ENCODE measurements at regions not wholly inside any gene's neighbourhood (a gene's known extent, or its start where the extent isn't known, plus 50 kb on each side); places are given as distances from the start of the nearest gene placed in this dataset.

GRCh38 chr14:30340495-30340894 lies 218.5 kb upstream of the G2E3 start:
- H3K4me3 ChIP-seq, result no peak overlapping the region
- CTCF ChIA-PET, result no interaction called here
- DNase-seq (ENCODE audit: low read depth in 1 of 2, low spot score in 1 of 2) (no peak), ATAC-seq (no peak), FAIRE-seq (no peak)
- POLR2A ChIA-PET, result no interaction called here
- no peak overlapping the region for H3K27ac ChIP-seq
- WGBS (ENCODE audit: missing lambda C conversion rate), result 19% methylated on average over 1 of the region's 1 CpG
- no peaks in the 10 kb centered on the region for H3K4me1 ChIP-seq
- TF ChIP-seq BHLHE40 (IDR thresholded peaks at IDR 0.05; ENCODE audit: low read depth, low read length), result no peak
- TF ChIP-seq NPAS2 (CRISPR knock-in tag; IDR thresholded peaks at IDR 0.05; ENCODE audit: borderline replicate concordance), result no peak
- TF ChIP-seq HOXB5 (CRISPR knock-in tag; IDR thresholded peaks at IDR 0.05), result no peak
- TF ChIP-seq HEYL (CRISPR knock-in tag; IDR thresholded peaks at IDR 0.05), result no peak
- no peak for TF ChIP-seq MAZ (IDR thresholded peaks at IDR 0.05; ENCODE audit: borderline replicate concordance, low read depth, low read length)
- TF ChIP-seq E2F6 (IDR thresholded peaks at IDR 0.05; ENCODE audit: borderline replicate concordance, low read depth), result no peak
- TF ChIP-seq POLR2A (IDR thresholded peaks at IDR 0.05; ENCODE audit: low read length), result no peak
- TF ChIP-seq POLR2AphosphoS2 (conservative IDR thresholded peaks at IDR 0.05; ENCODE audit: low read length), result no peak
- no peak for TF ChIP-seq JUNB (IDR thresholded peaks at IDR 0.05)
- no peak for TF ChIP-seq JUN (IDR thresholded peaks at IDR 0.05)
- TF ChIP-seq ESRRA (IDR thresholded peaks at IDR 0.05; ENCODE audit: borderline replicate concordance, low read length), result no peak
- H3K4me2 ChIP-seq, result no peak overlapping the region
- no peaks in the 10 kb centered on the region for H3K9me3 ChIP-seq

- no peak for FAIRE-seq
- ATAC-seq, result no peak
- DNase-seq (ENCODE audit: low read depth in 1 of 2, low spot score in 1 of 2), result no peak
- WGBS (ENCODE audit: missing lambda C conversion rate), result 9% methylated on average over 1 of the region's 1 CpG
- Histone ChIP-seq H3K27ac (no peak overlapping the region), H3K4me2 (no peak overlapping the region), H3K4me3 (no peak overlapping the region), H3K4me1 (no peaks in the 10 kb centered on the region), H3K9me3 (no peaks in the 10 kb centered on the region)
- CTCF ChIA-PET, result no interaction called here
- TF ChIP-seq JUN (IDR thresholded peaks at IDR 0.05), result no peak
- no peak for TF ChIP-seq HOXB13 (CRISPR knock-in tag; IDR thresholded peaks at IDR 0.05; ENCODE audit: low read depth)
- TF ChIP-seq FOSB (CRISPR knock-in tag; IDR thresholded peaks at IDR 0.05), result no peak
- TF ChIP-seq CHD4 (IDR thresholded peaks at IDR 0.05; ENCODE audit: borderline replicate concordance), result no peak
- no peak for TF ChIP-seq BHLHE40 (IDR thresholded peaks at IDR 0.05; ENCODE audit: low read depth, low read length)
- TF ChIP-seq MAX (IDR thresholded peaks at IDR 0.05), result no peak
- TF ChIP-seq RCOR1 (IDR thresholded peaks at IDR 0.05; ENCODE audit: low read depth, low read length), result no peak
- TF ChIP-seq HDAC2 (IDR thresholded peaks at IDR 0.05), result no peak
- TF ChIP-seq KDM5A (IDR thresholded peaks at IDR 0.05), result no peak
- TF ChIP-seq MYC (IDR thresholded peaks at IDR 0.05; ENCODE audit: borderline replicate concordance, low read length), result no peak
- no peak for TF ChIP-seq FOSL2 (IDR thresholded peaks at IDR 0.05)
- no peak for TF ChIP-seq FOSL2 (CRISPR knock-in tag; IDR thresholded peaks at IDR 0.05)
- no peak for TF ChIP-seq FOXS1 (CRISPR knock-in tag; IDR thresholded peaks at IDR 0.05)
- TF ChIP-seq ATOH8 (CRISPR knock-in tag; IDR thresholded peaks at IDR 0.05; ENCODE audit: low read depth), result no peak
- no peak for TF ChIP-seq CHD2 (IDR thresholded peaks at IDR 0.05; ENCODE audit: low read length, partially characterized antibody)
- POLR2A ChIA-PET, result no interaction called here
Measured at GRCh38 chr14:30345511-30345910, 213.4 kb upstream of the G2E3 start.

GRCh38 chr14:30348445-30348844 lies 210.5 kb upstream of the G2E3 start:
- no peak for FAIRE-seq
- TF ChIP-seq HOXB5 (CRISPR knock-in tag; IDR thresholded peaks at IDR 0.05), result no peak
- no peak for TF ChIP-seq SREBF2 (IDR thresholded peaks at IDR 0.05)
- no peak for TF ChIP-seq EP300 (IDR thresholded peaks at IDR 0.05)
- TF ChIP-seq EHF (CRISPR knock-in tag; IDR thresholded peaks at IDR 0.05), result no peak
- no peak for TF ChIP-seq ZC3H11A (IDR thresholded peaks at IDR 0.05)
- TF ChIP-seq PHF8 (IDR thresholded peaks at IDR 0.05; ENCODE audit: borderline replicate concordance, low read depth), result no peak
- TF ChIP-seq CHD4 (IDR thresholded peaks at IDR 0.05; ENCODE audit: borderline replicate concordance), result no peak
- no peak for TF ChIP-seq BCL3 (IDR thresholded peaks at IDR 0.05)
- no peak for TF ChIP-seq POLR2AphosphoS2 (conservative IDR thresholded peaks at IDR 0.05; ENCODE audit: low read length)
- TF ChIP-seq CBX8 (IDR thresholded peaks at IDR 0.05), result no peak
- no peak for TF ChIP-seq E2F6 (IDR thresholded peaks at IDR 0.05; ENCODE audit: borderline replicate concordance, low read depth)
- TF ChIP-seq ZFP36 (IDR thresholded peaks at IDR 0.05; ENCODE audit: borderline replicate concordance, partially characterized antibody), result no peak
- TF ChIP-seq RAD21 (conservative IDR thresholded peaks at IDR 0.05 in 1 of 2, IDR thresholded peaks at IDR 0.05 in 1 of 2), result no peak
- TF ChIP-seq BHLHE40 (IDR thresholded peaks at IDR 0.05; ENCODE audit: low read depth, low read length), result no peak
- TF ChIP-seq TFCP2L1 (CRISPR knock-in tag; IDR thresholded peaks at IDR 0.05), result no peak
- no peak for TF ChIP-seq CHD2 (IDR thresholded peaks at IDR 0.05; ENCODE audit: low read length, partially characterized antibody)
- no peak for TF ChIP-seq JUNB (IDR thresholded peaks at IDR 0.05)
- no peak overlapping the region for H3K4me2 ChIP-seq
- H3K9me3 ChIP-seq, result no peaks in the 10 kb centered on the region
- 40% methylated on average over 2 of the region's 2 CpGs for WGBS (ENCODE audit: missing lambda C conversion rate)
- no peak overlapping the region for H3K27ac ChIP-seq
- CTCF ChIA-PET, result interaction anchor here (1.3 kb wide), 1 partner anchor 27 kb away, joined by 3 read pairs; no protein-coding TSS in a partner anchor
- no peak overlapping the region for H3K4me3 ChIP-seq
- POLR2A ChIA-PET, result no interaction called here
- H3K4me1 ChIP-seq, result no peaks in the 10 kb centered on the region
- no peak for DNase-seq (ENCODE audit: low read depth in 1 of 2, low spot score in 1 of 2)
- ATAC-seq, result no peak
